Smooth muscle cell (in vitro differentiated cells): ENCODE measurements at regions not wholly inside any gene's neighbourhood (a gene's known extent, or its start where the extent isn't known, plus 50 kb on each side); places are given as distances from the start of the nearest gene placed in this dataset.

ENCODE experiments used
- DNase-seq: peaks from one replicate; lab custom pipeline; 2025; ENCODE audit not compliant: unreplicated experiment; lab: John Stamatoyannopoulos, UW
- H2AFZ ChIP-seq: fragments of 200-600 bp; sonication (generic); 2 replicates; pipeline ENCODE4 v1.6.0; 2016; ENCODE audit warnings: antibody characterized with exemption, low read depth, mild to moderate bottlenecking
- H3F3A ChIP-seq: fragments of 200-600 bp; sonication (generic); 2 replicates; pipeline ENCODE4 v1.6.0; 2017; ENCODE audit warnings: antibody characterized with exemption, low read depth
- H3K27ac ChIP-seq: fragments of 200-600 bp; sonication (generic); 2 replicates; pipeline ENCODE4 v1.5.1; 2016; ENCODE audit warnings: low read depth, mild to moderate bottlenecking
- H3K27me3 ChIP-seq: fragments of 200-600 bp; sonication (generic); 2 replicates; pipeline ENCODE4 v1.6.1; 2016; ENCODE audit warnings: low read depth, mild to moderate bottlenecking
- H3K36me3 ChIP-seq: fragments of 200-600 bp; sonication (generic); 2 replicates; pipeline ENCODE4 v1.5.1; 2016; ENCODE audit warnings: low read depth
- H3K4me1 ChIP-seq: fragments of 200-600 bp; sonication (generic); 2 replicates; pipeline ENCODE4 v1.5.1; 2016; ENCODE audit warnings: low read depth
- H3K4me2 ChIP-seq: fragments of 200-600 bp; sonication (generic); 2 replicates; pipeline ENCODE4 v1.6.0; 2016; ENCODE audit warnings: mild to moderate bottlenecking
- H3K4me3 ChIP-seq: fragments of 200-600 bp; sonication (generic); 2 replicates; pipeline ENCODE4 v1.5.1; 2016; ENCODE audit warnings: mild to moderate bottlenecking
- H3K79me2 ChIP-seq: fragments of 200-600 bp; sonication (generic); 2 replicates; pipeline ENCODE4 v1.6.0; 2016; ENCODE audit warnings: low read depth, mild to moderate bottlenecking
- H3K9ac ChIP-seq: fragments of 200-600 bp; sonication (generic); 2 replicates; pipeline ENCODE4 v1.6.0; 2016; ENCODE audit warnings: low read depth
- H3K9me3 ChIP-seq: fragments of 200-600 bp; sonication (generic); replicated peaks from 2 replicates; pipeline ENCODE4 v1.5.1; 2016; ENCODE audit warnings: low read depth
- H4K20me1 ChIP-seq: fragments of 200-600 bp; sonication (generic); 2 replicates; pipeline ENCODE4 v1.6.0; 2016; ENCODE audit warnings: low read depth
- WGBS: methylation state at CpG from one replicate; pipeline ENCODE4 v1.1.7; 2016; ENCODE audit warnings: low lambda C conversion rate; 5-methylcytosine and 5-hydroxymethylcytosine counted together
- TF ChIP-seq, protein P1 (sequence below): fragments of 200-600 bp; sonication (generic); IDR thresholded peaks from 2 replicates; pipeline ENCODE4 v1.5.1; 2017; ENCODE audit warnings: borderline replicate concordance, mild to moderate bottlenecking, antibody characterized with exemption; ENCODE audit not compliant: insufficient read depth, poor library complexity, severe bottlenecking

DNA sequence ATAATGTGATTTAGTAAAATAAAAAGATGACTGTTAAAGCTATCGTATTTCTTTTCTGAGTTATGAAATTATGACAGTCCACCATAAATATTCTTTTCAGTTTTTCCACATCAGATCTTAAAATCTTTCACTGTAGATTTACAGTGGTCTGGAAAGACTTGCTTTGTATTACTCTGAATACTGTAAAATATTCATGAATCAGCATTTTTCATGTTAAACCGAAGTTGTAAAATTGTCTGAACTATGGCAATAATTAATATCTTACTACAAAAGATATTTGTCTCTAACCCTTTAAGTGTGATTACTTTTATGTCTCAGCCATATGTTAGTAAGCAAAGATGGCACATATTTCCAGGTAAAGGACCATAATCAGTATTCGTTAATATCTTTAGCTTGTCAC, 1397.2 kb upstream of the PCDH9 start:
- Histone ChIP-seq H3K79me2 (no peaks in the 10 kb centered on the region), H3F3A (no peaks in the 10 kb centered on the region), H3K4me3 (no peak overlapping the region), H3K4me2 (no peak overlapping the region), H3K9me3 (no peaks in the 10 kb centered on the region), H3K36me3 (no peaks in the 10 kb centered on the region), H3K4me1 (no peaks in the 10 kb centered on the region), H4K20me1 (no peaks in the 10 kb centered on the region), H3K9ac (no peak overlapping the region), H3K27me3 (no peaks in the 10 kb centered on the region), H3K27ac (no peak overlapping the region), H2AFZ (no peak overlapping the region)
- WGBS = 84% methylated on average over 3 of the region's 3 CpGs
- DNase-seq = no peak
- TF ChIP-seq, protein P1, sequence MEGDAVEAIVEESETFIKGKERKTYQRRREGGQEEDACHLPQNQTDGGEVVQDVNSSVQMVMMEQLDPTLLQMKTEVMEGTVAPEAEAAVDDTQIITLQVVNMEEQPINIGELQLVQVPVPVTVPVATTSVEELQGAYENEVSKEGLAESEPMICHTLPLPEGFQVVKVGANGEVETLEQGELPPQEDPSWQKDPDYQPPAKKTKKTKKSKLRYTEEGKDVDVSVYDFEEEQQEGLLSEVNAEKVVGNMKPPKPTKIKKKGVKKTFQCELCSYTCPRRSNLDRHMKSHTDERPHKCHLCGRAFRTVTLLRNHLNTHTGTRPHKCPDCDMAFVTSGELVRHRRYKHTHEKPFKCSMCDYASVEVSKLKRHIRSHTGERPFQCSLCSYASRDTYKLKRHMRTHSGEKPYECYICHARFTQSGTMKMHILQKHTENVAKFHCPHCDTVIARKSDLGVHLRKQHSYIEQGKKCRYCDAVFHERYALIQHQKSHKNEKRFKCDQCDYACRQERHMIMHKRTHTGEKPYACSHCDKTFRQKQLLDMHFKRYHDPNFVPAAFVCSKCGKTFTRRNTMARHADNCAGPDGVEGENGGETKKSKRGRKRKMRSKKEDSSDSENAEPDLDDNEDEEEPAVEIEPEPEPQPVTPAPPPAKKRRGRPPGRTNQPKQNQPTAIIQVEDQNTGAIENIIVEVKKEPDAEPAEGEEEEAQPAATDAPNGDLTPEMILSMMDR = no peak

DNA sequence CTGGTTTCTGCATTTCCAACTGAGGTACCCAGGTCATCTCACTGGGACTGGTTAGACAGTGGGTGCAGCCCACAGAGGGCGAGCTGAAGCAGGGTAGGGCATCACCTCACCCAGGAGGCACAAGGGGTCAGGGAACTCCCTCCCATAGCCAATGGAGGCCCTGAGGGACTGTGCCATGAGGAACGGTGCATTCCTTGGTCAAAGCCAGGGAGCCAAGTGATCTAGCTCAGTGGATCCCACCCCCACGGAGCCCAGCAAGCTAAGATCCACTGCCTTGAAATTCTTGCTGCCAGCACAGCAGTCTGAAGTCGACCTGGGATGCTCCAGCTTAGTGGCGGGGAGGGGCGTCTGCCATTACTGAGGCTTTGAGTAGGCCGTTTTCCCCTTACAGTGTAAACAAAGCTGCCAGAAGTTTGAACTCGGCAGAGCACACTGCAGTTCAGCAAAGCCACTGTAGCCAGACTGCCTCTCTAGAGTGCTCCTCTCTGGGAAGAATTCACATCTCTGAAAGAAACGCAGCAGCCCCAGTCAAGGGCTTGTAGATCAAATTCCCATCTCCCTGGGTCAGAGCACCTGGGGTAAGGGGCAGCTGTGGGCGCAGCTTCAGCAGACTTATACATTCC, 1386.6 kb upstream of the PCDH9 start:
- no peak for DNase-seq
- H4K20me1 ChIP-seq = no peaks in the 10 kb centered on the region
- H3K9ac ChIP-seq = no peak overlapping the region
- H3K27me3 ChIP-seq = no peaks in the 10 kb centered on the region
- H3K4me2 ChIP-seq = no peak overlapping the region
- no peaks in the 10 kb centered on the region for H3K4me1 ChIP-seq
- no peaks in the 10 kb centered on the region for H3K9me3 ChIP-seq
- H3K27ac ChIP-seq = no peak overlapping the region
- WGBS = 92% methylated on average over 10 of the region's 10 CpGs
- no peaks in the 10 kb centered on the region for H3K79me2 ChIP-seq
- no peak overlapping the region for H3K4me3 ChIP-seq
- H3K36me3 ChIP-seq = no peaks in the 10 kb centered on the region
- H3F3A ChIP-seq = no peaks in the 10 kb centered on the region
- TF ChIP-seq, protein P1 = no peak
- no peak overlapping the region for H2AFZ ChIP-seq

DNA sequence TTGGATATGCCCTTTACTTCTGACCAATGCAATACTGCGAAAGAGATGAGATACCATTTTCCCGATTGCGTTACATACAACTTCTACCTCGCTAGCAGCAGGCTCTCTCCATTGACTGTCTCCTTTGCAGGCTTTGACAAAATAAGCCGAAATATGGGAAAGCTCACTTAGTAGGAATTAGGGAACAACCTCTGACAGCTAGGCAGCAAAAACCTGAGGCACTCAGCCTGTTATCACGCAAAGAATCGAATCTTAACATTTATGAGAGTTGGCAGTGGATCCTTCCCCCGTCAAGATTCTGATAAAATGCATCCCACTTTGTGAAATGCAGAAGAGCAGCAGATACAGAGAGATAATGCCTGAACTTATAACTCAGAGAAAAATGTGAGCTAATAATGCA, 1379.5 kb upstream of the PCDH9 start:
- H2AFZ ChIP-seq = no peak overlapping the region

DNA sequence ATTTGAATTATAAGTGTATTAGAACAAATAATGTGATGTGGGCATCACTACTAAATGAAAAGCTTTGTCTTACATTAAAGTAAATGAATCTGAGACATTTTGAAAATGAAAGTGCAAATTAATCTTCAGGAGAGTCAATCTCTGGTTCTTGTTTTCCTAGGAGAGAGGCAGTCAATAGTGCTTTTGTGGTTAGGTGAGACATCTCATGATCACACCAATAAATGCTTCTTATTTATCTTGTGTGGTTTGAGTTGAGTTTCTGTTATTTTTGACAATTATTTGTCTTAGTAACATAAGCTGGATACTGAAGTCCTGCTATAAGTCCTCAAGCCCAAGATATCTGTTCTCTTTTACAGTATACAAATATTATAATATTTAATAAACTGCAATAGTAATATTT, 1378.0 kb upstream of the PCDH9 start:
- no peaks in the 10 kb centered on the region for H3K4me1 ChIP-seq
- no peak overlapping the region for H3K9ac ChIP-seq
- no peak overlapping the region for H3K4me2 ChIP-seq
- H3K36me3 ChIP-seq = no peaks in the 10 kb centered on the region
- DNase-seq = no peak
- H3K27me3 ChIP-seq = no peaks in the 10 kb centered on the region
- no peak overlapping the region for H3K27ac ChIP-seq
- H3K79me2 ChIP-seq = no peaks in the 10 kb centered on the region
- H2AFZ ChIP-seq = no peak overlapping the region
- no peak overlapping the region for H3K4me3 ChIP-seq
- H3K9me3 ChIP-seq = no peaks in the 10 kb centered on the region
- no peaks in the 10 kb centered on the region for H4K20me1 ChIP-seq
- H3F3A ChIP-seq = no peaks in the 10 kb centered on the region
- TF ChIP-seq, protein P1 = no peak

More for the DNA sequence above, 1379.5 kb upstream of the PCDH9 start:
- H3F3A ChIP-seq = no peaks in the 10 kb centered on the region
- no peaks in the 10 kb centered on the region for H3K36me3 ChIP-seq
- no peak for DNase-seq
- no peak overlapping the region for H3K27ac ChIP-seq
- H4K20me1 ChIP-seq = no peaks in the 10 kb centered on the region
- no peak overlapping the region for H3K4me3 ChIP-seq
- H3K79me2 ChIP-seq = no peaks in the 10 kb centered on the region
- no peaks in the 10 kb centered on the region for H3K27me3 ChIP-seq
- TF ChIP-seq, protein P1 = no peak
- no peaks in the 10 kb centered on the region for H3K9me3 ChIP-seq
- H3K4me1 ChIP-seq = no peaks in the 10 kb centered on the region
- H3K9ac ChIP-seq = no peak overlapping the region
- WGBS = 85% methylated on average over 8 of the region's 8 CpGs
- H3K4me2 ChIP-seq = no peak overlapping the region
